H1 (cell line): ENCODE measurements at regions not wholly inside any gene's neighbourhood (a gene's known extent, or its start where the extent isn't known, plus 50 kb on each side); places are given as distances from the start of the nearest gene placed in this dataset.

Experiments
- CTCF ChIA-PET: fragments of 300-600 bp; sonication (Branson Sonifier 250); formaldehyde crosslinking; loops from one replicate; lab custom pipeline; 2021; ENCODE audit not compliant: partially characterized antibody; lab: Charles Lee
- POLR2A ChIA-PET: fragments of 300-600 bp; sonication (Branson Sonifier 250); formaldehyde crosslinking; loops from one replicate; lab custom pipeline; 2021; ENCODE audit warnings: inconsistent platforms; ENCODE audit not compliant: partially characterized antibody; lab: Charles Lee
- DNase-seq, 2 experiments: peaks; one replicate each; pipeline versions ENCODE4 v3.0.0 to v3.0.0-alpha.2; 2010 to 2022; ENCODE audit warnings: low spot score in 2 of 2, low read depth in 1 of 2, mixed read lengths in 1 of 2
- FAIRE-seq: peaks from 2 replicates; lab custom pipeline; 2011; peaks lifted over from hg19 to GRCh38; lab: Jason Lieb, UNC
- H2AFZ ChIP-seq: 2 replicates; pipeline ENCODE4 v1.8.1; 2012; ENCODE audit warnings: low read length, inconsistent platforms
- H2AK5ac ChIP-seq: 2 replicates; pipeline ENCODE4 v1.6.1; 2013; ENCODE audit warnings: low read depth, low read length
- H2BK120ac ChIP-seq: replicated peaks from 2 replicates; pipeline ENCODE3; 2013; ENCODE audit warnings: low read depth, low read length, inconsistent platforms
- H2BK12ac ChIP-seq: 2 replicates; pipeline ENCODE4 v1.6.1; 2013; ENCODE audit warnings: low read depth, low read length
- H2BK15ac ChIP-seq: 2 replicates; pipeline ENCODE4 v1.6.1; 2013; ENCODE audit warnings: low read length
- H2BK20ac ChIP-seq: 2 replicates; pipeline ENCODE4 v1.6.1; 2013; ENCODE audit warnings: low read length
- H2BK5ac ChIP-seq: 2 replicates; pipeline ENCODE4 v1.6.1; 2013; ENCODE audit warnings: low read depth, low read length
- H3K14ac ChIP-seq: 2 replicates; pipeline ENCODE4 v1.6.1; 2013; ENCODE audit warnings: inconsistent platforms; ENCODE audit not compliant: insufficient read length
- H3K18ac ChIP-seq: 2 replicates; pipeline ENCODE4 v1.6.1; 2013; ENCODE audit warnings: low read length; ENCODE audit errors: extremely low read depth
- H3K23ac ChIP-seq: 2 replicates; pipeline ENCODE4 v1.6.1; 2013; ENCODE audit warnings: inconsistent platforms; ENCODE audit not compliant: insufficient read length
- H3K23me2 ChIP-seq: 2 replicates; pipeline ENCODE4 v1.6.1; 2013; ENCODE audit warnings: low read depth, low read length
- H3K27ac ChIP-seq: 2 replicates; pipeline ENCODE4 v1.6.1; 2011; ENCODE audit warnings: low read depth, low read length, inconsistent platforms
- H3K27me3 ChIP-seq, 4 experiments: replicated peaks in 1 of 4; 1 replicate in 1 of 4; 2 replicates in 3 of 4; pipeline versions ENCODE4 v1.6.1 to v1.8.1; 2011 to 2013; ENCODE audit warnings: low read length in 3 of 4, mild to moderate bottlenecking in 3 of 4, inconsistent platforms in 2 of 4, mixed read lengths in 2 of 4, moderate library complexity in 1 of 4; ENCODE audit not compliant: control insufficient read depth in 3 of 4, insufficient read depth in 3 of 4; ENCODE audit errors: extremely low read depth in 1 of 4
- H3K36me3 ChIP-seq, 4 experiments: 2 replicates each; pipeline versions ENCODE4 v1.6.1 to v1.8.1; 2011 to 2013; ENCODE audit warnings: mild to moderate bottlenecking in 4 of 4, low read length in 3 of 4, moderate library complexity in 2 of 4, control low read depth in 1 of 4, inconsistent platforms in 1 of 4; ENCODE audit not compliant: insufficient read depth in 4 of 4, control insufficient read depth in 2 of 4
- H3K4ac ChIP-seq: replicated peaks from 2 replicates; pipeline ENCODE3; 2013; ENCODE audit warnings: low read length, low read depth, mixed read lengths, inconsistent platforms; ENCODE audit not compliant: insufficient read length
- H3K4me1 ChIP-seq, 4 experiments: replicated peaks in 1 of 4; 1 replicate in 1 of 4; 2 replicates in 3 of 4; pipeline versions ENCODE4 v1.6.1 to v1.8.1; 2011 to 2013; ENCODE audit warnings: low read length in 3 of 4, inconsistent platforms in 2 of 4, mixed read lengths in 1 of 4; ENCODE audit not compliant: insufficient read depth in 4 of 4, control insufficient read depth in 3 of 4
- H3K4me2 ChIP-seq, 2 experiments: 2 replicates each; pipeline versions ENCODE4 v1.6.1 to v1.8.1; 2011 to 2013; ENCODE audit warnings: low read depth in 2 of 2, low read length in 2 of 2, control low read depth in 1 of 2, inconsistent platforms in 1 of 2, mild to moderate bottlenecking in 1 of 2; ENCODE audit not compliant: insufficient read depth in 1 of 2
- H3K4me3 ChIP-seq, 4 experiments: fragments of 200-600, 300-600 bp in 1 of 4; sonication (generic), shearing (Covaris generic), sonication (Bioruptor Twin) in 1 of 4; 2 replicates each; pipeline versions ENCODE4 v1.5.1 to v1.8.1; 2011 to 2016; ENCODE audit warnings: low read length in 4 of 4, low read depth in 3 of 4, control low read depth in 2 of 4, inconsistent platforms in 2 of 4, mild to moderate bottlenecking in 2 of 4, mixed read lengths in 1 of 4, moderate library complexity in 1 of 4; ENCODE audit not compliant: insufficient read depth in 2 of 4; ENCODE audit errors: extremely low read depth in 1 of 4
- H3K56ac ChIP-seq: replicated peaks from 2 replicates; pipeline ENCODE3; 2013; ENCODE audit warnings: low read depth, mild to moderate bottlenecking, mixed read lengths, low read length, inconsistent platforms; ENCODE audit not compliant: insufficient read length
- H3K79me1 ChIP-seq: 2 replicates; pipeline ENCODE4 v1.6.1; 2013; ENCODE audit warnings: low read depth, low read length, control low read depth
- H3K79me2 ChIP-seq, 2 experiments: 2 replicates each; pipeline versions ENCODE4 v1.6.1 to v1.8.1; 2012 to 2013; ENCODE audit warnings: low read length in 2 of 2, mild to moderate bottlenecking in 2 of 2, inconsistent platforms in 1 of 2; ENCODE audit not compliant: insufficient read depth in 2 of 2, control insufficient read depth in 1 of 2
- H3K9ac ChIP-seq, 4 experiments: replicated peaks in 1 of 4; 1 replicate in 1 of 4; 2 replicates in 3 of 4; pipeline versions ENCODE4 v1.6.1 to v1.8.1; 2011 to 2013; ENCODE audit warnings: low read depth in 3 of 4, low read length in 3 of 4, control low read depth in 2 of 4, mild to moderate bottlenecking in 2 of 4, moderate library complexity in 2 of 4, inconsistent platforms in 1 of 4; ENCODE audit errors: extremely low read depth in 1 of 4
- H3K9me3 ChIP-seq, 2 experiments: 2 replicates each; pipeline versions ENCODE4 v1.6.1 to v1.8.1; 2012 to 2013; ENCODE audit warnings: mild to moderate bottlenecking in 2 of 2, moderate library complexity in 2 of 2, control low read depth in 1 of 2, inconsistent platforms in 1 of 2, low read depth in 1 of 2, low read length in 1 of 2, mixed read lengths in 1 of 2; ENCODE audit not compliant: insufficient read depth in 2 of 2
- H4K20me1 ChIP-seq, 2 experiments: replicated peaks in 1 of 2; 2 replicates each; pipeline versions ENCODE3 to v1.8.1; 2011 to 2013; ENCODE audit warnings: inconsistent platforms in 2 of 2, low read length in 2 of 2, mild to moderate bottlenecking in 1 of 2; ENCODE audit not compliant: insufficient read depth in 2 of 2, control insufficient read depth in 1 of 2
- H4K5ac ChIP-seq: 2 replicates; pipeline ENCODE4 v1.6.1; 2013; ENCODE audit warnings: low read length, low read depth, mixed read lengths, inconsistent platforms; ENCODE audit not compliant: insufficient read length
- H4K8ac ChIP-seq: 2 replicates; pipeline ENCODE4 v1.8.0; 2013; ENCODE audit warnings: mild to moderate bottlenecking, moderate library complexity, low read length, inconsistent platforms; ENCODE audit not compliant: insufficient read depth; ENCODE audit errors: extremely low read depth
- H4K91ac ChIP-seq: replicated peaks from 2 replicates; pipeline ENCODE3; 2013; ENCODE audit warnings: low read length, mixed read lengths, inconsistent platforms; ENCODE audit not compliant: insufficient read length
- EZH2 ChIP-seq: fragments of 200-600 bp; sonication (generic); IDR thresholded peaks from 2 replicates; pipeline ENCODE4 v1.7.1; 2012; ENCODE audit warnings: low read depth, mild to moderate bottlenecking, moderate library complexity, low read length, inconsistent platforms; ENCODE audit not compliant: severe bottlenecking
- RAD21 ChIP-seq, 2 experiments: IDR thresholded peaks in 1 of 2; conservative IDR thresholded peaks in 1 of 2; 2 replicates each; pipeline ENCODE4 v1.6.1; 2011; ENCODE audit warnings: low read depth in 2 of 2, low read length in 2 of 2, improper control_type of control experiment in 1 of 2, inconsistent platforms in 1 of 2, mild to moderate bottlenecking in 1 of 2, moderate library complexity in 1 of 2
- RNF2 ChIP-seq: fragments of 200-900, 300-1000 bp; sonication (generic); IDR thresholded peaks from 2 replicates; pipeline ENCODE4 v1.7.1; 2016; ENCODE audit warnings: borderline replicate concordance, low read depth, mild to moderate bottlenecking, antibody characterized with exemption, low read length; ENCODE audit not compliant: poor library complexity, severe bottlenecking; ENCODE audit errors: missing control alignments
- WGBS, 2 experiments: shearing (Covaris generic) in 1 of 2; methylation state at CpG; one replicate each; pipeline versions ENCODE4 v1.1.6 to v1.1.7; 2013 to 2015; ENCODE audit warnings: low lambda C conversion rate in 2 of 2, mixed read lengths in 2 of 2, inconsistent platforms in 1 of 2, low coverage in 1 of 2, missing lambda C conversion rate in 1 of 2; ENCODE audit not compliant: insufficient replicate concordance in 2 of 2, insufficient coverage in 1 of 2, insufficient read length in 1 of 2; ENCODE audit errors: extremely low coverage in 1 of 2, missing lambda C conversion rate in 1 of 2; 5-methylcytosine and 5-hydroxymethylcytosine counted together
- TF ChIP-seq, protein P1 (sequence below), 3 experiments: IDR thresholded peaks; 1 replicate in 2 of 3; 2 replicates in 1 of 3; pipeline versions ENCODE4 v1.5.1 to v1.6.1; 2011; ENCODE audit warnings: low read length in 3 of 3, mild to moderate bottlenecking in 3 of 3, inconsistent platforms in 2 of 3, low read depth in 1 of 3, moderate library complexity in 1 of 3; ENCODE audit not compliant: insufficient read depth in 1 of 3; ENCODE audit errors: control extremely low read depth in 1 of 3

DNA sequence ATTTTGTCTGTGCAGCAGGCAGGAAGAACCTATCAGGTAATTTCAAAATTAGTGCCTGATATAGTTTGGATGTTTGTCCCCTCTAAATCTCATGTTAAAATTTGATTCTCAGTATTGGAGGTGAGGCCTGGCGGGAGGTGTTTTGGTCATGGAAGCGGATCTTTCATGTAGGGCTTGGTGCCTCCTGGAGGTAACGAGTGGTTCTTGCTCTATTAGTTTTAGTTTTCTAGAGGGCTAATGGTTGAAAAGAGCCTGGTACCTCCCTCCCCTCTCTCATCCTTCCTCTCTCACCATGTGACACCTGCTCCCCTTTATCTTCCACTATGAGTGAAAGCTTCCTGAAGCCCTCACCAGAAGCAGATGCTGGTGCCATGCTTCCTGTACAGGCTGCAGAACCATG is 106.3 kb downstream of the DRD1 start:
- H2AK5ac ChIP-seq: no peak overlapping the region
- no peak overlapping the region for H2BK12ac ChIP-seq
- H3K9ac ChIP-seq: no peak overlapping the region
- POLR2A ChIA-PET: no interaction called here
- H3K18ac ChIP-seq: no peak overlapping the region
- H4K20me1 ChIP-seq: no peaks in the 10 kb centered on the region
- H3K36me3 ChIP-seq: no peaks in the 10 kb centered on the region
- no peaks in the 10 kb centered on the region for H3K79me2 ChIP-seq
- 90% methylated on average over 3 of the region's 3 CpGs; no CpG with 5 or more reads in 1 of the 2 experiments for WGBS, 2 experiments
- no peaks in the 10 kb centered on the region for H3K23me2 ChIP-seq
- FAIRE-seq (peak; percentile 71), DNase-seq (no peak)
- H3K4me2 ChIP-seq: no peak overlapping the region
- H2BK20ac ChIP-seq: no peak overlapping the region
- no peaks in the 10 kb centered on the region for H3K79me1 ChIP-seq
- H4K5ac ChIP-seq: no peak overlapping the region
- no peaks in the 10 kb centered on the region for H3K9me3 ChIP-seq
- no peak overlapping the region for H2BK15ac ChIP-seq
- H3K23ac ChIP-seq: no peak overlapping the region
- H3K27ac ChIP-seq: no peak overlapping the region
- no peak overlapping the region for H3K56ac ChIP-seq
- no peak overlapping the region for H3K4me3 ChIP-seq
- CTCF ChIA-PET: interaction anchor here (0.6 kb wide), 1 partner anchor 251 kb away, joined by 3 read pairs; no protein-coding TSS in a partner anchor
- H3K27me3 ChIP-seq: no peaks in the 10 kb centered on the region
- H2AFZ ChIP-seq: no peak overlapping the region
- H4K91ac ChIP-seq: no peak overlapping the region
- H3K4ac ChIP-seq: no peak overlapping the region
- H3K4me1 ChIP-seq: no peaks in the 10 kb centered on the region
- no peak overlapping the region for H4K8ac ChIP-seq
- H2BK120ac ChIP-seq: no peak overlapping the region
- no peak for TF ChIP-seq RNF2
- peak; percentile 49 to 59; a peak in 3 of 4 replicates for TF ChIP-seq RAD21 (IDR thresholded peaks at IDR 0.05 in 1 of 2, conservative IDR thresholded peaks at IDR 0.05 in 1 of 2; ENCODE audit: low read depth in 2 of 2, low read length in 2 of 2)
- TF ChIP-seq, protein P1, sequence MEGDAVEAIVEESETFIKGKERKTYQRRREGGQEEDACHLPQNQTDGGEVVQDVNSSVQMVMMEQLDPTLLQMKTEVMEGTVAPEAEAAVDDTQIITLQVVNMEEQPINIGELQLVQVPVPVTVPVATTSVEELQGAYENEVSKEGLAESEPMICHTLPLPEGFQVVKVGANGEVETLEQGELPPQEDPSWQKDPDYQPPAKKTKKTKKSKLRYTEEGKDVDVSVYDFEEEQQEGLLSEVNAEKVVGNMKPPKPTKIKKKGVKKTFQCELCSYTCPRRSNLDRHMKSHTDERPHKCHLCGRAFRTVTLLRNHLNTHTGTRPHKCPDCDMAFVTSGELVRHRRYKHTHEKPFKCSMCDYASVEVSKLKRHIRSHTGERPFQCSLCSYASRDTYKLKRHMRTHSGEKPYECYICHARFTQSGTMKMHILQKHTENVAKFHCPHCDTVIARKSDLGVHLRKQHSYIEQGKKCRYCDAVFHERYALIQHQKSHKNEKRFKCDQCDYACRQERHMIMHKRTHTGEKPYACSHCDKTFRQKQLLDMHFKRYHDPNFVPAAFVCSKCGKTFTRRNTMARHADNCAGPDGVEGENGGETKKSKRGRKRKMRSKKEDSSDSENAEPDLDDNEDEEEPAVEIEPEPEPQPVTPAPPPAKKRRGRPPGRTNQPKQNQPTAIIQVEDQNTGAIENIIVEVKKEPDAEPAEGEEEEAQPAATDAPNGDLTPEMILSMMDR (IDR thresholded peaks at IDR 0.05; ENCODE audit: control extremely low read depth in 1 of 3, insufficient read depth in 1 of 3, low read depth in 1 of 3, low read length in 3 of 3): peak in 2 of 3 experiments; percentile 24 to 48; a peak in 2 of 4 replicates
- TF ChIP-seq EZH2: no peak
- H3K14ac ChIP-seq: no peak overlapping the region
- H2BK5ac ChIP-seq: no peak overlapping the region
